ENCODE measurements at regions not wholly inside any gene's neighbourhood (a gene's known extent, or its start where the extent isn't known, plus 50 kb on each side); places are given as distances from the start of the nearest gene placed in this dataset.

- no peak for TF ChIP-seq GATA2 (IDR thresholded peaks at IDR 0.05; ENCODE audit: low read depth, low read length)
- no peak for TF ChIP-seq GATA3 (IDR thresholded peaks at IDR 0.05; ENCODE audit: low read depth, low read length)
These were observed 73.4 kb upstream of the C1GALT1 start for GRCh38 chr7:7108931-7109330.

GRCh38 chr7:7109934-7110333, 72.4 kb upstream of the C1GALT1 start:
- TF ChIP-seq GATA2 (IDR thresholded peaks at IDR 0.05; ENCODE audit: low read depth, low read length) (no peak), GATA3 (IDR thresholded peaks at IDR 0.05; ENCODE audit: low read depth, low read length) (no peak)

- TF ChIP-seq GATA3 (IDR thresholded peaks at IDR 0.05; ENCODE audit: low read depth, low read length) (no peak), GATA2 (IDR thresholded peaks at IDR 0.05; ENCODE audit: low read depth, low read length) (no peak)
These were observed 71.6 kb upstream of the C1GALT1 start for GRCh38 chr7:7110706-7111105.

GRCh38 chr7:7112868-7113267, 69.5 kb upstream of the C1GALT1 start:
- TF ChIP-seq GATA3 (IDR thresholded peaks at IDR 0.05; ENCODE audit: low read depth, low read length) (no peak), GATA2 (IDR thresholded peaks at IDR 0.05; ENCODE audit: low read depth, low read length) (no peak)

GRCh38 chr7:7114575-7115291, 67.6 kb upstream of the C1GALT1 start:
- TF ChIP-seq GATA2 (IDR thresholded peaks at IDR 0.05; ENCODE audit: low read depth, low read length) (no peak), GATA3 (IDR thresholded peaks at IDR 0.05; ENCODE audit: low read depth, low read length) (no peak)

- TF ChIP-seq GATA3 (IDR thresholded peaks at IDR 0.05; ENCODE audit: low read depth, low read length) (no peak), GATA2 (IDR thresholded peaks at IDR 0.05; ENCODE audit: low read depth, low read length) (no peak)
These were observed 64.3 kb upstream of the C1GALT1 start for GRCh38 chr7:7117935-7118586.

- TF ChIP-seq GATA2 (IDR thresholded peaks at IDR 0.05; ENCODE audit: low read depth, low read length) (no peak), GATA3 (IDR thresholded peaks at IDR 0.05; ENCODE audit: low read depth, low read length) (no peak)
These were observed 63.5 kb upstream of the C1GALT1 start for GRCh38 chr7:7118822-7119221.

GRCh38 chr7:7119729-7120128, 62.6 kb upstream of the C1GALT1 start:
- no peak for TF ChIP-seq GATA3 (IDR thresholded peaks at IDR 0.05; ENCODE audit: low read depth, low read length)
- no peak for TF ChIP-seq GATA2 (IDR thresholded peaks at IDR 0.05; ENCODE audit: low read depth, low read length)

- TF ChIP-seq GATA2 (IDR thresholded peaks at IDR 0.05; ENCODE audit: low read depth, low read length) (no peak), GATA3 (IDR thresholded peaks at IDR 0.05; ENCODE audit: low read depth, low read length) (no peak)
These were observed 60.3 kb upstream of the C1GALT1 start for GRCh38 chr7:7122033-7122478.

- TF ChIP-seq GATA3 (IDR thresholded peaks at IDR 0.05; ENCODE audit: low read depth, low read length), result no peak
- no peak for TF ChIP-seq GATA2 (IDR thresholded peaks at IDR 0.05; ENCODE audit: low read depth, low read length)
These were observed 59.6 kb upstream of the C1GALT1 start for GRCh38 chr7:7122701-7123281.

- no peak for TF ChIP-seq GATA2 (IDR thresholded peaks at IDR 0.05; ENCODE audit: low read depth, low read length)
- TF ChIP-seq GATA3 (IDR thresholded peaks at IDR 0.05; ENCODE audit: low read depth, low read length), result no peak
These were observed 56.4 kb upstream of the C1GALT1 start for GRCh38 chr7:7125963-7126362.

- no peak for TF ChIP-seq GATA3 (IDR thresholded peaks at IDR 0.05; ENCODE audit: low read depth, low read length)
- TF ChIP-seq GATA2 (IDR thresholded peaks at IDR 0.05; ENCODE audit: low read depth, low read length), result no peak
These were observed 54.6 kb upstream of the C1GALT1 start for GRCh38 chr7:7127773-7128172.

GRCh38 chr7:7129381-7129780, 53.0 kb upstream of the C1GALT1 start:
- no peak for TF ChIP-seq GATA3 (IDR thresholded peaks at IDR 0.05; ENCODE audit: low read depth, low read length)
- TF ChIP-seq GATA2 (IDR thresholded peaks at IDR 0.05; ENCODE audit: low read depth, low read length), result no peak

GRCh38 chr7:7131273-7131672, 51.1 kb upstream of the C1GALT1 start:
- TF ChIP-seq GATA3 (IDR thresholded peaks at IDR 0.05; ENCODE audit: low read depth, low read length) (no peak), GATA2 (IDR thresholded peaks at IDR 0.05; ENCODE audit: low read depth, low read length) (no peak)

All from SH-SY5Y (cell line).